A204.1 (cell line): ENCODE measurements at regions not wholly inside any gene's neighbourhood (a gene's known extent, or its start where the extent isn't known, plus 50 kb on each side); places are given as distances from the start of the nearest gene placed in this dataset.

Source experiments
- FAIRE-seq: peaks from 2 replicates; lab custom pipeline; 2012; peaks lifted over from hg19 to GRCh38; lab: Jason Lieb, UNC

DNA sequence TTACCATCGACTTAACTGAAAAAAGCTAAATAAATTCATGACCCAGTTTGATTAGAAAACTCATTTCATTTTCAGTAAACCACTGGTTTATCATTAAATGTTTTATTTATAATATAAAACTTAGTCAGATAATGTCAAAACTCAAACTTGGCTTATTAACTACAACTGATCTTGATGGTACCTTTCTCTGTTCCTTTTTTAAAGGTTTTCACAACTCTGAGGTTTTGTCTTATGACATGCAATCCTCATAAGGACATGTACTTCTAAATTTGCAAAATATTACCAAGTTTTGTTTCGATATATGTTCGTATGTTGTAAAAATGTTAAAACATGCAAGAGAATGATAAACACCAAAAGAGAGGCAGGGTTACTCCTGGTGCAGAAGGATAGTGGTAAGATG, 82.5 kb upstream of the PDE10A start:
- FAIRE-seq = no peak

DNA sequence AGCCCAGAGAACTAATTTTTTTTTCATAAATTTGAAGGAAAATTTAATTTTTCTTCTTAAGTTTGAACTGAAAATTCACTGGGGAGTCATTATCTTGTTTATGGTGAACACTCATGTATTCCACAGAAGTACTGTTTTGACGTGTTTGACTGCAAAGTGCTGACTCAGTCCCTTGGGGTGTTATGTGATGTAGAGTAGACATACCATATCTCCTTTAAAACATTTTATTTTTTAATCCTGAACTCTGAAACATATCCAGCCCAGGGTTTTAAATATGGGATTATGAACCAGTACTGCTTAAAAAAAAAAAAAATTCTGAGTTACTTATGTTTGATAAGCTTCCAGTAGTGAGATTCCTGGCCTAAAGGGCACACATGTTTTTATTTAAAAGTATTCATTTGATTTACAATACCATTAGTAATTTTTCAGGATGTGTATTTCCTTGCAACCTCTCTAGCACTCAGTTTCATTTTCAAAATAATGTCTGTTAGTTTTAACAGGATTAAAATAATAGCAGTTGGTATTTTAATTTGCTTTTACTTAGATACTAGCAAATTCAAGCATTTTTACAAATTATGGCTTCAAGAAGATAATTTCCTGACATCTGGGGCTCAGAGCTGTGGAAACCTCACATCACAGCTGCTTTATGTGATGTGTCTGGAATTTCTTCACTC, 81.7 kb upstream of the PDE10A start:
- FAIRE-seq = no peak

DNA sequence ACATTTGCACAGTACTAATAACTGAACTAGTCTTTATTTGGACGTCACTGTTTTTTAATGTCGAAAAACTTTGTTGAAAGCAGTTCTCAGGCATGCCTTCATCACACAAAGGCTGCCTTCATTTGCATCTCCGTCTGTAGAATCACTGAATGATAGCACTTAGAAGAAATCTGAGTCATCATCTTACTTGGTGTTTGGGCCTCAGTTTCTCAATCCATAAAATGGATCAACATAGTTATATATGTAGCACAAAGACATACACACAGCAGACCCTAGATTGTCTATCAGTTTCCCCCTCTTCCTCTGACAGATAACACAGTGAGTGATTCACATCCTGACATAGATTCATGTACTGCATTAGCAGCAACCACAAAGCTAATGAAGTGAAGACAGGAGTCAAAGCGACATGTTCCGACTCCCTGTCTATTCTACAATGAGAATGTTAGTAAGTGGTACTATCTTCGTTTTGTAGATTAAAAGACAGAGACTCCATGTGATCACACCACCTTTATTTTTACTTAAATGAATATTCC, 80.4 kb upstream of the PDE10A start:
- FAIRE-seq = no peak

DNA sequence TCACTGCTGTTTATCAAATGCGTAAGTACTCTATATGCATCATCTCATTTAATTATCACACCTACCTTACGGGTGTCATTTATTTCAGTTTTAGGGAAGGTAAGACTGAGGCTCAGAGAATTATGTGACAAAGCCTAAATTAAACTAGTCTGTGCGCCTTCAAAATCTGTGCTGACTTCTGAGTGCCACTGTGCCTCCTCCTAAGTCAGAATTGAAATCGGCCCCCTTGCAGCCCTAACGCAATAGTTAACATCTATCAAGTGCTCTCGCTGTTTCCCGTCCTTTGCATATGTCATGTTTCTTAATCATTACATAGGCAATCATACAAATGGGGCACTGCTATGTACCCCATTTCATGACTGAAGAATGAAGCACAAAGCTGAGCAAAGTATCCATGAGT, 79.0 kb upstream of the PDE10A start:
- no peak for FAIRE-seq

DNA sequence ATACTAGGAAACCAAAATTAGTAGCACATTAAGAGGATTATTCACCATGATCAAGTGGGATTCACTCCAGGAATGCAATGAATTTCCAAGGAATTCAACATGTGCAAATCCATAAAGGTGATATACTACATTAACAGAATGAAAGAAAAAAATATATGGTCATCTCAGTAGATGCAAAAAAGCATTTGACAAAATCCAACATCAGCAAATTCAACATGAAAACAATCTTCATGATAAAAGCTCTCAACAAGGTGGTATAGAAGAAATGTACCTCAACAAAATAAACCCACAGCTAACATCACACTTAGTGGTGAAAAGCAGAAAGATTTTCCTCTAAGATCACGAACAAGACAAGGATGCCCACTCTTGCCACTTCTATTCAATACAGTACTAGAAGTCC, 74.4 kb upstream of the PDE10A start:
- no peak for FAIRE-seq

DNA sequence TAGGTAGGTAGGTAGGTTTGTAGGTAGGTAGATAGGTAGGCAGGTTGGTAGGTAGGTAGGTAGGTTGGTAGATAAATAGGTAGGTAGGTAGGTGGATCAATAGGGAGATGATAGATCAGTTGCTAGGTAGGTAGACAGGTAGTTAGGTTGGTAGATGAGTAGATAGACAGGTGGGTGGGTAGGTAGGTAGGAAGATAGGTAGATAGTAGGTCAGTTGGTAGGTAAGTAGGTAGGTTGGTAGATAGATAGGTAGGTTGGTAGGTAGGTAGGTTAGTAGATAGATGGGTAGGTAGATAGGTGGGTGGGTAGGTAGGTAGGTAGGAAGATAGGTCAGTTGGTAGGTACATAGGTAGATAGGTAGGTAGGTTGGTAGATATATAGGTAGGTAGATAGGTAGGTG, 72.0 kb upstream of the PDE10A start:
- no peak for FAIRE-seq

DNA sequence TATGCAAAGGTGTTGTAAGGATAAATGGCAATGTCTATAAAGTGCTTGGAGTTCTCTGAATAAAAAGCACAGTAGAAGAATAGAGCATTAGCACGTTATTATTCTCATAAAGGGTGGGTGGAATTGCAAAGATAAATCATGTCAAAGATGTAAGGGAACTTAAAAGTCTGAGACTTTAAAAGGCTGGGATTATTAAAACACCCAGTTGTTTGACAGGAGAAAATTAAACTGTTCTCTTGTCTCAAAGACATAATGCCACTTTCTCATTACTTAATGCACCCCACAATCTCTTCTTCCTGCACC, 70.4 kb upstream of the PDE10A start:
- FAIRE-seq = no peak

DNA sequence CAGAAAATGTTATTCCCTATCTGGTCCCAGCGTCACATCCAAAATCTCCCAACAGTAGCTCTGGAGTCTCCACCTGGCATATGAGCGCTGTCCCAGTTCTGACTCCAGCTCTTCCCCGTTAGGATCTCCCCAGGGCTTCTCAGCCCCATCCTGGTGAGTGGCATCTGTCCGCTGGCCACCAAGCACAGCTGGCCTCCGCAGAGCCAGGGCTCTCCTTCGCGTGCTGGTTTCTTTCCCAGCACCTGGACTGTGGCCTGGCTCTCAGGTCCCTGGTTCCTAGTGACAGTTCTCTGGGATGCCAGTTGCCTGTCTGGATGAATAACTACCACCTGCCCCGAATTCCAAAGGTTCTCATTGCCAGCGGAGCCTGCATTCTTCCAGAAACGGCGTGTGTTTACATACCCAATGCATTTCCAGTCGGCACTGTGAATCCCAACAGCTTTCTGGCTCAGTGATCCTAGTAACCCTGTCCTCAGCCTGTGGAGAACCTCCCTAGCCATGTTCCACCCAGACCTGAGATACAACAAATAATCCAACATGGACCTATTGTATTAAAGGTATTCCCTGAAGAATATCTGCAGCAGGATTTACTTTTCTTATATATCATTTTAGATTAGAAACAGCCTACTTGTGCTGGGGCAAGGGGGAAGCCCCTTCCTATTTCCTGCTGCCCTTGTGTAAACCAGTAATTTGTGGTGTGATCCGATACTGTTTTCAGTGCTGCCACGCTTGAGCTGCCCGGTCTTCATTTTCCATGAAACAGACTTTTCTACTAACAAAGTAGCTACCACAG, 69.9 kb upstream of the PDE10A start:
- no peak for FAIRE-seq

DNA sequence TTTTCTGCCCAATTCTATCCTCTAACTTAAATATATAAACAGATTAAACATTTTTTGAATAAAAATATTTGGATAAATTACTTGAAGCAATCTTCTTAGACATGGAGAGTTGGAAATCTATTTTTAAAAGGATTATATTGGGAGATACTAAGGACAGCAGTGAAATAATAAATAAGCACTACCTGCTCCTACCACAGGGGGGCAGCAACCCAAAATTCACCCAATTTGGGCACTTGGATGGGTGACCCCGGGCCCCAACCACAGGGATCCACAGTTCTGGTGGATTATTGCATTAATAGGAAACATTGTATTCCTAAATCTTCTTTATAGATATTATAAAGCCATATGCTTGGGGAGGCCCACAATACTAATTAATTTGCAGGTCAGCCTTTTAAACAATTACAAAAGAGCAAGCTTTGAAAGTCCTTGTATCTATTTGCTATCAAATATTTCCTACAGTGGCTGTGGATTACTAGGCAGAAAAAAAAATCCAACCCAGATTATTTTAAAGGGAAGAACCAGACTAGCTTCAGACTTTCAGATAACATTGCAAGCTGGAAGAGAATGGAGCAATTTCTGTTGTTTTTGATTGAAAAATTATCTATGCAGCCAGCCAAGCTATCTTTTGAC, 66.4 kb upstream of the PDE10A start:
- FAIRE-seq = peak; percentile 47

DNA sequence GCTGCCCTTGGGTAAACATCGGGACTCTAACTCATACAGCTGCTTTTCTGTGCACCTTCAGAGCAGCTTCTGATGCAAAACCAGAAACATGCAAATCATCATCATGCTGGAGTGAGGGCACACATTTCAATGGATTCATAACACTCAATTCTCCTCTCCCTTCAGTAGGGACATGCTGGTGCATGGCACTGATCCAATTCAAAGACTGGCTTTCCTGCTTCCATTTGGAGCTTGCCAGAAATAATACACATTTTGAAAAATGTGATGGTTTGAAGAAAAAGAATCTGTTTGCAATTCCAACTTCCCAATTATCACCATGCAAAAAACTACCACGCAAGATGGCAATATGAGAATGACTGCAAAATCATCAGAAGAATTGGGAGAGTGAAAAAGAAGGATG, 65.2 kb upstream of the PDE10A start:
- FAIRE-seq = no peak

DNA sequence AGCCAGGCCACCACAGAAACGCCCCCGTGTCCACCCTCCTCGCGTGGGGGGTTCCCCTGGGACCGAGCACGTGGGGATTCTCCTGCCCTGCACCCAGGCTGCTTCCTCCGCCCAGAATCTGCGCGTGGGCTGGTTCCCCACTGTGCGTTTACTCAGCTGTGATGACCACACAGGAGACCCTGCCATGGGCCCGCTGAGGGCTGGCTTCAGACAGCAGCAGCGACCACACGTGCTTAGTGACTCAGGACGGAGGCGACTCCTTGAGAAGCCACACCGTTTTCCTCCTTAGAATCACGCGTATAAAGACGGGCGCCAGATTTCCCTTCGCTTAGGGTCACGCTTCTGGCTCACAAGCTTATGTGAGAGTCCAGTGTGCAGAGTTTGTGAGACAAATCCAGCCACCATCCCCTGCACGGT, 63.9 kb upstream of the PDE10A start:
- no peak for FAIRE-seq

DNA sequence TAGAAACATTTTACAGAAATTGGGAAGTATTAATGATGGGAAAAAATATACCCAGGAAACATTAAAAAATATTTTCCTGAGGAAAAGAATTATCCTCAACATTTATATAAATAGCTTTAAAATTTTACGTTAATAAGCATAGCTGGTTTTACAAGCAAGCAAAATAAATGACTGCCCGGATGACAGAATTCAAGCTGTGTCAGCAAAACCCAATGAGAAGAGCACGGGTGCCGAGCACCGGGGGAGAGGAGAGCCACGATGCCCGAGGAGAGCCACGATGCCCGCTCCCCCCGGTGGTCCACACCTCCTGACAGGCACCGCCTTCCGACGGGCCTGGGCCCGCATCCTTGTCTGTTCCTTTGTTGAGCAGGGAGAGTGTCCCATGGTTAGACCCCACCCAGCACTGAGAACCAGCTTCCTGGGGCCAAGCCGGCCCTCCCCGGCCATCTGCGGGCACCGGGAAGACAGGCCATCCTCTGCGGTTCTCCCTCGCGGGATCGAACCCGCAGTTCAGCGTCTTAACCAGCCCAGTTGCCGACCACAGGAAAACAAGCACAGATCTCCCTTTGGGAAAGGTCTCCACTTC, 63.3 kb upstream of the PDE10A start:
- FAIRE-seq = no peak

DNA sequence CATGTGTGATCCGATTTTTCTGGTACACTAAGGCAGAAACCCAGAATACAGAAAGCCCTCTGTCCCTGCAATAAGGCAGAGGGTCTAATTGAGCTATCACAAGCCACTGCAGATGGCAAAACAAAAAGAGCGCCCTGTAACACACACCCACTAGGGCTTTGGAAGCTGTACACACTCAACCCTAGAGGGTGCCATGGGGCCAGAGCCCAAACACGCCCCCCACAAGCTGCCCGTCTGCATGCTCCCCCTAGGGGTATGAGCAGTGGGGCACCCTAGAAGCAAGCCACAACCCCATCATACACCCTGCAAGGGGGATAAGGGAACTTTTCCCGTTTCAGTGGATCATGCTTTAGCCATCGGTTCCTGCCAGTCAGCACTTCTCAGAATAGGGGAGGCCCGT, 62.2 kb upstream of the PDE10A start:
- no peak for FAIRE-seq

DNA sequence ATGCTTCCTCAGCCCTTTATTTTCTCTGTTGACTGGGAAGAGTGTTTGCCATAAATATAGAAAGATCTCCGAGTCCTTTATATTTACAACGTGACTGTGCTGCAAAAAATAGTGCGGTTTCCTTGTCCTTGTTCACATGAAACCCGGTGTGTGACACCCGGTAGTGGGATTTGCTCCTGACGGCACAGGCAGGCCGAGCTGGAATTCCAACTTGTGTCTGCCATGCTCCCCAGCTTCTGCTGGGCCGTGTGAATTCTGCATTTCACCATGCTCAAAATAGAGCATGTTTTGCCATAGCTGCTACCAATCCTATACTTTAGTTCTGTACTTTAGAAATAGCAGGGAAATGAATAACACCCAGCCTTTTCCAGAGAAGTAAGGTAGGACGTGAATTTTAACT, 60.3 kb upstream of the PDE10A start:
- no peak for FAIRE-seq

DNA sequence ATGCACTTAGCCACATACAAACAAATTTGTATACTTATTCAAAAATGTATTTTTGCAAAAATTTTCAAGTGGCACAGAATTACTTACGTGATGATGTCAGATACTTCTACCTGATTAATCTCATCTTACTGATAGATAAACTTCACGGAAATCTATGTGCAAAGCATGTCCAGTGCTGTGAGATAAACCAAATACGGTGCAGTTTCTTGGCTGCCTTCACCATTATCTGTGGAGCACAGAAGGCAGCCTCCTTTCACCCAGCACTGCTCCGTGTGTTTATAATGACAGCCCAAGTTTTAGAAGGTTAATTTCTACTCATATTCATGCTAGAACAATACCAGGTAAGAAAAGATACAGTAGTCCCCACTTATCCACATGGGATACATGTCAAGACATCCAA, 59.0 kb upstream of the PDE10A start:
- FAIRE-seq = no peak

DNA sequence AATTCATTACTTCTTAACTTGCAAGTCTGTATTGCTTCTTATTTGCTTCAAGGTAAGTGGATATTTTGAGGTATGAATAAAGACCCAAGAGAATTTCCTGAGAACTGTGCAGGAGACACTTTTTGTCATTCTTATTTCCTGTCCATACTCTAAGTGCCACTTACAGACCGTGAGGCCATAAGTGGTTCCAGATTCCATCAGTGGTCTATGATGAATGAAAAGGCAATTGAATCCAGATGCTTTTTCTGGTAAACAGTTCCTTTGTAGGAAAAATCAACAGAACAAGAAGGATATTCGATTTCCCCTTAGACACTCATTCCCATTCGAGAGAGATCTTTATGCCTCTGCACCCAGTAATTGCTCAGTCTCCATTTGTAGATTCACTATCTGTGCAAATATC, 58.3 kb upstream of the PDE10A start:
- no peak for FAIRE-seq

DNA sequence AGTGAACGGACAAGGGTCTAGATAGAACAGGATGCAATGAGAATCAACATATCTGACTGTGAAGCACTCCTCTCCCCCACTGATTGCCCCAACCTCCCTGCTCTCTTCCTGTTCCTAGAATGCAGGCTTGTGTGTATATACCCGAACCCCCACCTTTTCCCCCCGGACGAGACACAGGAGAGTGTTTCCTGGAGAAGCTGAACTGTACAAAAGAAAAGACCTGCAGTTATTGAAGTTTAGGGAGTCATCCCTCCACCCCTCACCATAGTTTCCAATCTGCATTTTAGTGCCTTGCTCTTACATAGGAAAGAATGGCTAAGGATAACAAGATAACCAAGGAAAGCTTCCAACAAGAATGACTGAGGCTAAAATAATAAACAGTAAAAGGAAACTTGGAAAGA, 55.5 kb upstream of the PDE10A start:
- no peak for FAIRE-seq

DNA sequence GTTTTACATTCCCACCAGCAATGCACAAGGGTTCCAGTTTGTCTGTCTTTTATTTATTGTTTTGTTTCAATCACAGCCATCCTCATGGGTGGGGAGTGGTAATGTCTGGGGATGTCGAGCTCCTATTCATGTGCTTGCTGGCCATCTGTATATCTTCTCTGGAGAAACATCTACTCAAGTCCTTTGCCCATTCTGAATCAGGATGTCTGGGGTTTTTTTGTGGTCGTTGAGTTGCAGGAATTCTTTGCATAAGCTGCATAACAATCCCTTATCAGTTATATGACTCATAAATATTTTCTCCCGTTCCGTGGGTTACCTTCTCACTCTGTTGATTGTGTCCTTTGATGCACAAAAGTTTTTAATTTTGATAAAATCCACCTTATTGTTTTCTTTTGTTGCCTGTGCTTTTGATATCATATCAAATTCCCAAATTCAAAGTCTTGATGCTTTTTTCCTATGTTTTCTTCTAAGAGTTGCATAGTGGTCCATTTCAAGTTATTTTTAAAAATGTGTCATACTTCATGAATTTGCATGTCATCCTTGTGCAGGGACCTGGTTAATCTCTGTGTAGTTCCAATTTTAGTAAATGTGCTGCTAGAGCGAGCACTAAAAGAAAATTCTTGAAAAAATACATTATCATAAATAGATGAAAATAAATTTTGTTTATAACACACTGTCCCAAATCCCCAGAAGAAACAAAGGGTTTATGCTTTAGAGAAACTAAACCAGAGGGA, 54.9 kb upstream of the PDE10A start:
- FAIRE-seq = no peak

DNA sequence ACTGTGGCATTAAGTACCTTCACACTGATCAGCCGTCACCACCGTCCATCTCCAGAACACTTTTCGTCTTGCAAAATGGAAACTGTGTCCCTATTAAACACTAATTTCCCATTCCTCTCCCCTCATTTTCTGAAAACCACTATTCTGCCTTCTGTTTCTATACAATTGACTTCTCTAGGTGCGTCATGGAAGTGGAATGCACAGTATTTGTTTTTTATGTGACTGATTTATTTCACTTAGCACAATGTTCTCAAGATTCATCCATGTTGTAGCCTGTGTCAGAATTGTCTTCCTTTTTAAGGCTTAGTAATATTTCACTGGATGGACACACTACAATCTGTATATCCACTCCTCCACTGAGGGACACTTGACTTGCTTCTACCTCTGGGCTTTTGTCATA, 53.8 kb upstream of the PDE10A start:
- no peak for FAIRE-seq

DNA sequence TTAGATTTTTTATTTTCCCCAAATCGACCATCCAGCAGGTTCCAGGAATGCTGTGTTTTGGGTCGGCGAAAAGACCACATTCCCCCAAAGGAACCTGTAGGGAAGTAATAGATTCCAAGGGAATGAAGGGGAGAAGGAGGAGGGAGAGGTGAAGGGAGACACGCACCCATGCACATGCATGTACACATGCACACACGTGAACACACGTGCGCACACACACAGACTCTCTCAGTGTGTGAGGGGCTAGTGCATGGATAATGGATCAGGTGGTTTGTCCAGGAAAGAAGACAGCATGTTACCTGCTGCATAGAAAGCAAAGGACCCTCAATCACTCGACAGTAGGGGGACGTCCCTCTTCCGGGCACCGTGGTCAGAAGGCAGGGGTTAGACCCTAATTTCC, 52.4 kb upstream of the PDE10A start:
- no peak for FAIRE-seq

DNA sequence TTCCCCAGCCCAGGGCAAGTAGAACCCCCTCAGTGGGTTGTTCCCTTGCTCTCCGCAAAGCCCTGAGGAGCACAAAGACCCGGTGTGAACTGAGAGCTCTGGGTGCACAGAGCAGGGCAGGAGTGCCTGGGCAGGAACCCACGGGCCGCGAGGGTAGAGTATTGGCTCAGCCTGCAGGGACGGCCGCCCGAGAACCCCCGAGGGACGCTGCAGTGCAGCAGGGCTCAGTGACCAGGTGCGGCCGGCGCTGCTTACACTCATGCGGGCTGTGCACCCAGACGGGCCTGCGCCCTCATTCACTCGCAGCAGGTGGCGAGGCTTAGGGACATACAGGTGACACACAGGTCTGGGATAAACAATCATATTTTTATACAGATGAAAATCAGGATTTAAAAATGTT, 51.9 kb upstream of the PDE10A start:
- no peak for FAIRE-seq

DNA sequence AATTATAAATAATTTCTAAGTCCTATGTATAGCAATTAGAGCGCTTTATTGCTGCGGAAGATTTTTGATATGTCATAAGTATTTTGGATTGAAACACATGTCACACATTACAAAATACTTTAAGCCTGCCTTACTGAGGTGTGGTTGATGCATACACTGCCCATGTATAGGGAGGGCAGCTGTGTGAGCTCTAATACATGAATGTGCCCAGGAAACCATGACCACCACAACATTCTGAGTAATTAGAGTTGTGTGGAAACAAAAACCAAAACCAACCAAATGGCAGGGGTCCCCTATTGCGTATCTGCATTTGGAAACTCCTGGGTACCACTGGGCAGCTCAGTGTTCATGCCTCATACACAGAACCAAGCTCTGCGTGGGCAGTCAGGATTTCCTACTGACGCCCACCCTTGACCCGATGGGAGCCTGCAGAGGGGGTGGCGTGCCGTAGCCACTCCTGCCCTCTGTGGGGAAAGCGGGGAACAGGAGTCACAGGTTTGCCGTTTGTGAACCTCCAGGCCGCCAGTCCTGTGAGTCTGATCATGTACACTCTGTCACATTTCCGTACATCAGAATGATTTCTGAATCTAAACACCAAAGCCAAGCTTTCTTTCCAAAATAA, 50.9 kb upstream of the PDE10A start:
- no peak for FAIRE-seq
